ENCODE measurements at regions not wholly inside any gene's neighbourhood (a gene's known extent, or its start where the extent isn't known, plus 50 kb on each side); places are given as distances from the start of the nearest gene placed in this dataset.

DNA sequence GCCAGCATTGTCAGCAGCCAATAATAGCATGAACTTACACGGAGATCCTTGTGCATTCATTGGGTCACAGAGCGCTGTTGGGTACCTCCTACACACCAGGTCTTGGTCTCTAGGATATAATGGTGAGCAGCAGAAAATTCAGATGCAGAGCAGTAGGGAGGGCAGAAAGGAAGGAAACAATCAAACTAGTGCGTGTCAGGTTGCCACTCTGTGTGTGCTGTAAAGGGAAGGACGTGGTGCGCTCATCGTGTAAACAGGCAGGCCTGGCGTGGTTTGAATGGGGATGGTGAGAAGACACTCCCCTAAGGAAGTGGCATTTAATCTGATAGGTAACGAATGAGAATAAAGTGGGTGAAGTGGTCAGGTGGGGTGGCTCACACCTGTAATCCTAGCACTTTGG, 336.4 kb downstream of the CDH26 start:
- no peak for DNase-seq

DNA sequence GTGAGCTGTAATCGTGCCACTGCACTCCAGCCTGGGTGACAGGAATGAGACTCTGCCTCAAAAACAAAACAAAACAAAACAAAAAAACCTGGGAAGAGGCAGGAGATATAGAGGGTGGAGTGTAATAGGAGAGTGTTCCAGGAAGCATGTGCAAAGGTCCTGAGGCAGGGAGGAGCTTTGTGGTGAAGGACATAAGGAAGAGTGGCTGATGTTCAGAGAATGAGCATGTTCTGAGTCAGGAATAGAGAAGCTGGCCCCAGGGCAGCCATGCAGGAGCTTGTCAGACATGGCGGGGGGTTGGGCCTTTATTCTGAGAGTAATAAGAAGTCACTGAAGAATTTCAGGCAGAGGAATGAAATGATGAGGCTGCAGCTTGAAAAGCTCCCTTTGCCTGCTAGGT, 337.0 kb downstream of the CDH26 start:
- no peak for DNase-seq

DNA sequence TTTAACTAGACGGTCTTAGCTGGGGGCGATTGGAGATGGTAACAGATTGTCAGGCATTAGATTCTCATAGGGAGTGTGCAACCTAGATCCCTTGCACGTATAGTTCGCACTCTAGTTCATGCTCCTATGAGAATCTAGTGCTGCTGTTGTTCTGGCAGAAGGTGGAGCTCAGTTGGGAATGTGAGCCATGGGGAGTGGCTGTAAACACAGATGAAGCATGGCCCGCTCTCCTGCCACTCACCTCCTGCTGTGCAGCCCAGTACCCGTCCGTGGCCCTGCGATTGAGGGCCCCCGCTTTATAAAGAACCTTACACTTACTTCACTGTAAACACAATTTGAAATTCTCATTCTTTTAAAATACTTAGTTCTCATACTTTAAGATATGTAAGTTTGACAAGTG, 339.4 kb downstream of the CDH26 start:
- no peak for DNase-seq

DNA sequence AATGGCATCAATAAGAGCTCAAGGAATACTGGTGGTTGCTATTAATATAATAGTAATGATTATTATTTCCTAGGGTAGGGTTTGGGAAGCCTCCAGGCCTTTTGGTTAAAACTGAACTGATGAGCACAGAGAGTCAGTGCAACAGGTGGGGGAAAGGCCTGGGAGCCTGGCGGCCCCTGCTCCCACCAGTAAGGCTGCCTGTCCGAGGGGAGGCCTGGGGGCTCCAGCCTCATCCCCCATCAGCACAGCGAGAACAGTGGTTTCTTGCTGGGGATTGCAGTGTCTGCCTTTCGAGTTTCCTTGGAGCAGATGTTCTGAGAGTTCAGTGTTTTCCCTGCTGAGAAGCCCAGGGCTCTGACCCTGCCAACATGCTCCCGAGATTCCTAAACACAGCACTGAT, 340.4 kb downstream of the CDH26 start:
- DNase-seq, result no peak

DNA sequence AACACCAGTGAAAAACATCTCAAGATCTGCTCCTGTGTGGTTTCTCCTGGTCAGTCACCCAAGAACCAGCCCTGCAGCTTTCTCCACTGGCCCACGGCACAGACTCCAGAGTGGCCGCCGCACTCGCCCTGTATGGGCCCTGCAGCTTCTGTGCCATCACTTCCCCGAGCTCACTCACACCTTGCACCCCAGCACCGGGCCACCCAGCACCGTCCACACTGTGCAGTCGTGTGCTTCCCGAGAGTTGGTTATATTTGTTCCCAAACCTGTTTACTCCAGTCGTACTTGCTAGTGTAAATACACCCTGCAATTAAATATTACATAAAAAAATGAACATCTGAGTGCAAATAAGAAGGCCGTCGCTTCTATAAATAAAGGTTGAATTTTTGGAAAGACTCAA, 341.7 kb downstream of the CDH26 start:
- DNase-seq, result no peak

DNA sequence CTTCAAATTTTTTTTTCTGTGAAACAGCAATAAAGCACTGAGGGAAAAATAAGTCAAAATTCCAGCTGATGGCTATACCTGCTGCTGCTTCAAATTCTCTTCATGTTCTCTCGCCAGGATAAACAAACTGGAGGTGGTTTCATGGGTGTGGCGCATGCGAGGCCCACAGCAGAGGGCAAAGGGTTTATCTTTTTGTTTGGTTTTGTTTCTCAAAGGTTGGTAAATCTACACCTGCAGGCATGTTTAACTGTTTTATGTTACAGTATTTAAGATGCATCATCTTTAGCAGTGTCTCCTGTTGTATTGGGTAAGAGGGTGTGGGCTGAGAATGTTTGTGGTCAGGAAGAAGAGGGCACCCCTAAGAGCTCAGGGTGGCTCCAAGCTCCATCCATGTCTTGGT, 342.2 kb downstream of the CDH26 start:
- DNase-seq, result no peak

DNA sequence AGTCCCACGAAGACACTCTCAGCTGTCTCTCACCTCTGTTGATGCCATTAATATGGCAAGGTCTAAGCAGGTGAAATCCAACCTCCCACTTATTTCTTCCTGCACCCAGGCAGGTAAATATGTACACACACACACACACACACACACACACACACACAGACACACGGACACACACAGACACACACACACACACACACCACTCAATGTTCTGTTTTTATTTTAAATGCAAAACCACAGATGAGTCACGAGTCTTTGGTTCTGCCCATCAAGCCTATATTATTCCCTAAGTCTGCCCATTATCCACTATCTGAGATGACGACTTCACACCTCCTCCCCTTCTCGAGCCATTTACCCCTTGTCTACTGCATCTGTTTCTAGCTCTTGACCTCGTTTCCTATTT, 344.7 kb downstream of the CDH26 start:
- DNase-seq, result no peak

DNA sequence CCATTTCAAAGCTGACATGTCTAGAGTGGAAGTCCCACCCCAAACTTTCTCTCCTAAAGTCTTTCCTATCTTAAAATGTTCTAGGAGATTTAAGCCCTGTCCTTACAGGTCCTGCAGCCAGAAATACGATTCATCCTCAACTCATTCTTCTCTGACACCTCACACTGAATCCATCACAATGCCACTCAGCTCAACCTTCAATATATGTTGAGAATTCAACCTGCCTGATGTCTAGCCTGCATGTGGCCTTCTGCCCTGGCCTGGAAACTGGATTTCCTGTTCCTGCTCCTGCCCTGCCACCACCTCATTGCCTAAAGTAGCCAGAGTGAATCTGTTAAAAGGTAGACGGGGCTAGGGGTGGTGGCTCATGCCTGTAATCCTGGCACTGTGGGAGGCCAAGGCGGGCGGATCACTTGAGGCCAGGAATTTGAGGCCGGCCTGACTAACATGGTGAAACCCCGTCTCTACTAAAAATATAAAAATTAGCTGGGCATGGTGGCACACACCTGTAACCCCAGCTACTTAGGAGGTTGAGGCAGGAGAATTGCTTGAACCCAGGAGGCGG, 345.9 kb downstream of the CDH26 start:
- DNase-seq, result no peak

DNA sequence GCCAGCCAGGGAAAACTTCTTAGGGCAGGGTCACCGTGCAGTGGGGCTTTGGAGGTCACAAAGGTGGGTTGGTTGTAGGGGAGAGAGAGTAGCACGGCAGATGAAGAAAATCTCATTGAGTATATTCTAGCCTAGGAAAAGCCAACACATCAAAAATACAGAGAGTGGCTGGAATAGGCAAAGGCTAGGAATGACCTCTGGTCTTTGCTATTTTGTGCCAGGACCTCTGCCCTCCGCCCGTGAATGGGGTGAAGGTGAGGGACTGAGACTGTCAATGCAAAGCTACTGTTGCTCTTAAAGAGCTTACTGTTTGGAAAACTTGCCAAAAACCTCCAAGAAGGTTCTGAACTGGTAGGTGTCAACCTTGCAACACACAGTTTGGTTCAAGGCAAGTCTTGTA, 346.7 kb downstream of the CDH26 start:
- DNase-seq, result no peak

DNA sequence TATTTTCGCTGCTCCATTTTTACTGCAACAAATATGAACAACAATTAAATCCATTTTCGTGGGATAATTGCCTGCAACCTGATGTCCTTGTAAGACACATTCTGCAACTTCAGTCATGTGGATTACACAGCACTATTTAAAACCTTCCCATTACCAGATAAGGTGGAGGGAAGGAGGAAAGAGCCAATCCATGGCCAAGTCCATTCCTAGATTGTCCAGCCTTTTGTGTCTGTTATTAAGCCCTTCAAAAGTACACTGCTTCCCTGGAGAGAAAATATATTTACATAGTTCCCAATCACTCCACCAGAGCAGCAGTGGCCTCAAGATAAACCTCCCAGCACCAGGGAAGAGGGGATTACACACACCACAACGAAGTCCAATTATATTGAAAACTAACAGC, 347.9 kb downstream of the CDH26 start:
- no peak for DNase-seq

DNA sequence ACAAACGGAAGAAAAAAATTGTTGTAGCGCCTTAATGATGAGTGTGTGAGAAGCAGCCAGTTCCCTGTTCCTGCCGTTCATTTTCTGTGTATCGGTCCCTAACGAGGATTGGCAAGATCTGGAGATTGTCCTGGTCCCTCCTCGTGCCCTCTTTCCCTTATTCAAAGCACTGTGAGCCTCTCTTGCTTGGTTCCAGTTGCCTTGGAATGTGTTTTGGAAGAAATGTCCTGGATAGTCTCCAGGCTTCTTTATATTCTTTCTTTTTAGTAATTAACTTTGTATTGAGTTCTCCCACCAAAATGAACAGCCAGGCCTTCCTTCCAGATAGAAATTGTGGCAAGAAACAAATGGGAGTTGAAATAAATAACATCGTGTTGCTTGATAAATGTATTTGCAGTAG, 348.3 kb downstream of the CDH26 start:
- DNase-seq, result peak; percentile 28

DNA sequence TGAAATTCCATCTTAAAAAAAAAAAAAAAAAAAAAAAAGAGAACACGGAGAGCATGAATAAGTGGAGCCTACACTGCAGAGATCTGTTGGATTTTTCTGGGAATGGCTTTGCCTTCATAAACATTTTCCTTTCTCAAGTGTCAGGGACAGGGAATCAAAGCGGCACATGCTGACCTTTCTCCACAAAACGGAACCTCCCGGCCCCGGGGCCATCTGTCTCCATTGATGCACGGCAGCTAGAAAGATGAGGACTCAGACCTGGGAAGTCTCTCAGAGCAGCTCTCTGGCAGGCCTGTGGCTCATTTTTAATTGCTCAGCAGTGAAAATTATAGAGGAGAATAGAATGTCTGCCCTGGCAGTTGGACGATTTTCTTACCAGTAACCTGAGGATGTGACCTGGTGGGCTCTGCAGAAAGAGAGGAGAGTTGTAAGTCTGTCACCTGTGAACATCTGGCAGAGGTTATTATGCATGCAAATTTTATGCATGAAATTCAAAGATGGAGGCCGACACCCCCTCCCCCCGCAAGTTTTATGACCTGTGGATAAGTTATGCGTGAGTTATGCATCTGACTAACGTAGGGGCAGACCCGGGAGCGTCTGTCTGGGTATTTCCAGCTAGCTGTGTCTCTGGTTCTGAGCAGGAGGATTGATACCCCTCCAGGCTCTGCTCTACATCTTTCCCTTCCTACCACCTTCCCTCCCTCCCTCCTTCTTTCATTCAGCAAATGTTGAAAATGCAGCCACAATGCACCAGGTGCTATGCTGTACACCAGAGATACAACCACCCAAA, 352.5 kb downstream of the CDH26 start:
- DNase-seq, result no peak

DNA sequence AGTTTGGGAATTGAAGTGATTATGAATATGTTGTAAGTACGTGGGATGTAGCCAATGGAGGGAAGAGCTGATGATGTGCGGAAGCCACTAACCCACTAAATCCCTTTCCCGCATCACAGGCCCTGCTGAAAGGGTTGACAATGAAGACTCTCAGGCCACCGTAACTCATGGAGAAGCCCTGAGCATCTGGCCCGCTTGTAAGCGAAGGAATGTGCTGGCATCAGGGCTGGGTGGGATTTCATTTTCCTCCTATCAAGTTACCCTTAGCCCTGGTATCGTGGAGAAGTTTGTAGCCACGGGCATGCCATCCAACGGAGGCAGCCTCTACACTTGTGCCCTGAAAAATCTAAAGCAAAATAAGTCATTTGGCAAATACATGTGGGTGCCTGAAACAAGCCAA, 355.0 kb downstream of the CDH26 start:
- no peak for DNase-seq

DNA sequence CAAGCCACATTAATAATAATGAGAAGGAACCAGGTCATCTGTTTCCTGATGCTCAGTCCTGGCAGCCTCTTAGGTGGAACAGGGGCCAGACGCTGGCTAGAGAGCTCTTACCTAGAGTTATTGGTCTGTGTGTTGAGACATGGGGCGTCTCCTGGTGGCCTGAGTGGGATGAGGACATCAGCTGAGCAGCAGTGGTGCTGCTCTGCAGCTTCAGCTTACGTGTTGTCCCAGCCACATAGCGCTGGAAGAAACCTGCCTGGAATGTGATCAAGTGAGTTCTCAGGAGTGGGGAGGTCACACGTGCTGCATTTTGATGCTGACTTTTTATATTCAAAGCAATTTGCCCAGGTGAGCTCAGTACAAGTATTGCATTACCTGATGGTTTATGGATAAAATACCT, 355.4 kb downstream of the CDH26 start:
- no peak for DNase-seq

DNA sequence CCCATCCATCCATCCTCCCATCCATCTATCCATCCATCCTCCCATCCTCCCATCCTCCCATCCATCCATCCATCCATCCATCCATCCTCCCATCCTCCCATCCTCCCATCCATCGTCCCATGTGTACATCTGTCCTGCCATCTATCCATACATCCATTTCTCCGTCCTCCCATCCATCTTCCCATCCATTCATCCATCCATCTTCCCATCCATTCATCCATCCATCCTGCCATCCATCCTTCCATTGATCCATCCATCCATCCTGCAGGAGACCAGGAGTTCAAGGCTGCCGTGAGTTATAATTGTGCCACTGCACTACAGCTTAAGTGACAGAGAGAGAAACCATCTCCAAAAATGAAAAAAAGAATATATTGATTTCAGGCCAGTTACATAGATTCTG, 356.5 kb downstream of the CDH26 start:
- DNase-seq, result no peak

DNA sequence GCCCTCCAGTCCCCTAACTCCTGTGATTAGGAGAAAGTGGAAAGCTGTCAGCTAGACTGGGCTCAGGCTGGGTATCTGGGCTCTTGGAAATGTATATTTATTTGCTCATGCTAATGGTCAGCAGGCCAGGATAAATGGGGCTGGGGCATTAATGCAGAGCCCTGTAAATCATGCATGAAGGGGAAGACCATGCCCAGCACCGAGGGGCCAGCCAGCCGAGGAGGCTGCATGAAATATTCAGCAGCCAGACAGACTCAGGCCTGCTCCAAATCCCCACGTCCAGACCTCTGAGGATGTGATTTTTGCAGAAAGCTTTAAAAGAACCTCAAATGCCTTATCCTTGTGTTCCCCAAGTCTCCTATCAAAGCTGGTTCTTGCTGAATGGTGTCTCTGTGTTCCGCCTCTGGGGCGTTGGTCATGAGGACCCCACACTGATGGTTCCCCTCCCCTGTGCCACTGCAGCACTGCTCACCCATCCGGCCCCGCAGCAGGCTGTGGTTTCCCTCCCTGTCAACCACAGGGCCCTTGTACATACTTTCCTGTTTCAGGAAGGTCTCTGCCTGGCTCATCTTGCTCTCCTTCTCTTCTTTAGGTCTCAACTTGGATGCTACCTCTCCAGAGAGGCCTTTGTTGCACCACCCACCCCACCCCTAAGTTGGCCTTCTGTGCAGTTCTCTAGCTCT, 358.4 kb downstream of the CDH26 start:
- DNase-seq, result no peak

DNA sequence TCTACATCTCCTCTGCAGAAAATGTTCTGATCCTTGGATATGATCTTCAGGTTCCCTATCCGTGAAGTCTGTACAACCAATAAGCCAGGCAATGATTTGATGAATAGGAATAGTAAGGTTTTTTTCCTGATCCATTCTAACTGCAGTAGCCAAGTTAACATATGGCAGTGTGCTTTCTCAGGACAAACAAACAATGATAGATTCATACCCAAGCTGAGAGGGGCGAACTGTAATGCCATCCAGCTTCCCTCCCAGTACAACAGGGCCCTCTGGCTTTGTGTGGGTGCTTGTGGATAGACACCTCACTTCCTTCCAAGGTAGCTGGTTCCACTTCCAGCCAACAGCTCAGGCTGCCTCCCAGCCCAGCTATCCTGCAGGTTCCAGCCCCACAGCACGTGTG, 359.2 kb downstream of the CDH26 start:
- DNase-seq, result no peak

DNA sequence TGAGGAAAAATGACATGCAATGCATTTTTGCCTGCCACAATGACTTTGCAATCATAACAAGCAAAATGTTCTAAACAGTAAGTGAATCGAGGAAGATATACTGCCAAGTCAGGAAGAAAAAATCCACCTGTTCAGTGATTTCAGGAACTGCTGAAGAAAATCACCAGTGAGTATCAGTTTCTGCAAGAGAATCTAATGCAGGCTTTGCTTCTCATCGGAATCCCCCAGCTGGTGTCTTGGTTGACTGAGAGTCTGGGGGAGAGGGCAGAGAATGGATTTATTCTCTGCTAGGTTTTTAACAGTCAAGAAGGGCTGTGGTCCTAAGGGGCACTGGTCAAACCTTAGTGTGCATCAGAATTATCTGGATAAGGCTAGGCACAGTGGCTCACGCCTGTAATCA, 363.4 kb downstream of the CDH26 start:
- no peak for DNase-seq

DNA sequence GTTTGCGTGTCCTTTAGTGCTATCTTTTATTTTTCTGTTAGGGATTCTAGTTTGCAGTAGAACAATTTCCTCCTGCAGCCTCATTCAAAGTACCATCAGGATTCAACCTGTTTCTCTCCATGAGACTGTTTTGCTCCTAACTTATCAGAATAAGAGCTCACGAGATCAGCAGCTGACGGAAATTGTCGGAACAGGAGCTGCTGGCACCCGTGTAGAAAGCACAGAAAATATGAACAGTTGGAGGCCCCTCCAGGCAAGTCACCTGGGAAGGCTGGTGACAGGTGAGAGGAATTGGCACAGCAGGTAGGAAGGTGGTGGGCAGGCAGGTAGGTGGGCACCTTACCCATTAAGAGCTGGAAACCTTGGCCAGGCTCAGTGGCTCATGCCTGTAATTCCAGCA, 368.6 kb downstream of the CDH26 start:
- DNase-seq, result no peak

DNA sequence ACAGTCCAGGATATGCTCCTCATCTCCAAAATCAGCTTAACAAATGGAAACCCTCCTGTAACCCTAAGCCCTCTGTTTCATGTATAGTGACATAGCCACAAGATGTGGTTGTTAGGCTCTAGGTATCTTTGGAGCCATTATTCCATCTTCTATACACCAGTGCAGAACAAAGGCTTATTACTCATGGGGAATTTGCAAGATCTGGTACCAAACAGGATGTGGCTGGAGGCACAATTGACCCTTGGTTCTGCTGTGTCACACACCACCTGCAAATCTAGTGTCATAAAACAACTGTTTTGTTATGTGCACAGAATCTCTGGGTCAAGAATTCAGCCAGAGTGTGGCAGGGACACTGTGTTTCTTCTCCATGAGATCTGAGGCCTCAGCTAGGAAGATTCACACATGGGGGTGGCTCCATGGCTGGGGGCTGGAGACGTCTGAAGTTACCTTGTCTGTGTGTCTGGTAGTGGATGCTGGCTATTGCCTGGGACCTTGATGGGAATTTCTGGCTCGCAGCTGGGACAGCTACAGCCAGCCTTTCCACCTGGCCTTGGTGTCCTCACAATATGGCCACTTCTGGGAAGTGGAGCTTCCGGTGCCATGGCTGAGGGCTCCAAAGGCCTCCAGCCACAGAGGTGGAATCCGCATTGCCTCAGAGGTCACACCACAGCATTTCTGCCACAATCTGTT, 369.9 kb downstream of the CDH26 start:
- DNase-seq, result no peak

DNA sequence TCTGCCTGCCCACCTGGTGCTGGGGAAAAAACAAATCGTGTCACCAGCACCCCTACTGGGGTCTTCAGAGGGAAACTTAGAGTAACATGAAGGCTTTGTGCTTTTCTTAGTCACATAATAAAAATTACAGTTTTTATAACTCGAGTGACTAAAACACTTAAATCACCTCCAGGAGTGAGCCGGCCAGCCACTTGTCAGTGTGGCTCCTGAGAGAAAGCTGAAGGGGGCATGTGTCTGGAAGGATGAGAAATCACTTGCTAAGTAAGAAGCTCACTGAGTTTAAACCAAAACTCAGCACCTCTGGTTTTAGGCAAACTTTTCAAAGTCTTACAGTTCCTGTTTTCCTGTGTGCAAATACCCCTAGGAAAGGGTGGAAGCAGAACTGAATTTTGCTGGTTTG, 372.2 kb downstream of the CDH26 start:
- DNase-seq, result no peak

DNA sequence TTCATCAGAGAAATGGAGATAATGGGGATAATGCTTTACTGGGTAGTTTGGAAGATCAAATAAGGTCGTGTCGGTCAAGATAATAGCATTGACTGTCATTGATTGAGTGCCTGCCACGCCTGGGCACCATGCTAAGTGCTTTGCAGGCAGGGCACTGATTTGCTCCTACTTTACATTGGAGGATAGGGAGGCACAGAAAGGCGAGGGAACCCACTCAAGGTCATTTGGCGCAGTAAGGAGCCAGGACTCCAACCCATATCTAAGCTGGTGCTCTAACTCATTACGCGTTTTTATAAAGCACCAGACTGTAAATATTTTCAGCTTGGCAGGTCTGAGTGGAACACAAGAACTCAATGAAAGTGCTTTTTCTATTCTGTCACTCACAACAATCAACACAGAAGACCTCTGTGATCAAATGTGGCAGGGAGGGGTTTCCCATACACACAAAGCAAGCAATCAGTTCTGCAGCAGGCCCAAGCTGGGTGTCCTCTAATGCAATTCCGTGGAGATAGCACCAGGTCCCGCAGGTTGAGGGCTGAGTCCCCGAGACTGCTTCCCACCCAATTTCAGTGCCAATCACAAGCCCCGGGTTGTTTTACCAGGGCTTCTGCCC, 373.6 kb downstream of the CDH26 start:
- DNase-seq, result peak; percentile 54

DNA sequence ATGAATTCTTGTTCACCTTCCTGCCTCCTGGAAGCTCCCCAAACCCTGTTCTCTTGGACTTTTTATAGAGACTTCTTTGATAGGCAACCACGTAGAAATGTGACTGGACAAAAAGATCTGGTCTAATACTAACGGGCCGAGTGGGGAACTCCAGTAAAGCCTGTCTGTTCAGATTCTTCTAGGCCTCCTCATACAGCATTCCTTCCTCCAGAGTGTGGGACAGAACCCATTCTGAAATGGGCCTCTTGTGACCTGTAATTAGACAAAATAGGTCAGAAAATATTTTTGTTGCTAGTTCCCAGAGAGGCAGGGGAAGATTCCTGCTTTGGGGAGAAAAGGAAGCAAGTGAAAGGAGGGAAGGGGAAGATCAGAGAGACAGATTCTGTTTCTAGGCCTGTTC, 374.3 kb downstream of the CDH26 start:
- DNase-seq, result no peak

Data from midbrain (tissue), 1 donor.